ENCODE measurements at regions not wholly inside any gene's neighbourhood (a gene's known extent, or its start where the extent isn't known, plus 50 kb on each side); places are given as distances from the start of the nearest gene placed in this dataset.

DNA sequence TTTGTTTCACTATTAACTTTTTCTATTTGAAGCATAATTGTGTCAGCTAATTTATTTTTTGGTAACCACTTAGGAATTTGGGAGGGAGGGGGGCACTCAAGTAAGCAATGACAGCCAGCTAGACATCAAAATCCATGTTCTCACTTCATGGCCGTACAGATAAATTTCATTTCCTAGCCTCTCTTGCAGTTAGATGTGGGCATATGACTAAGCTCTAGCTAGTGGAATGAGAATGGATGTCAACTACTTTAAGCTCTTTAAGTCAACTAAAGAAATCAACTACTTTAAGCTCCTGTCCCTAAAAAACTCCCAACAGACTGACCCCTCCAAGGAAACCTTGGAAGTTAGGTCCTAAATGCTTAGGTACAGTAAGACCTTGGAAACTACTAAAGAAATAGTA is 92.0 kb downstream of the KCNRG start:
- no peaks in the 10 kb centered on the region for H3K36me3 ChIP-seq (ENCODE audit: control insufficient read depth, insufficient read depth, low read length)
- H3K4me3 ChIP-seq (ENCODE audit: low read depth, low read length): no peak overlapping the region
- no peaks in the 10 kb centered on the region for H3K27me3 ChIP-seq (ENCODE audit: control insufficient read depth, insufficient read depth, low read length)
- no peak for FAIRE-seq
- no peak for TF ChIP-seq CTCF (IDR thresholded peaks at IDR 0.05; ENCODE audit: insufficient read depth, low read length, severe bottlenecking)
- no peak for DNase-seq (ENCODE audit: low read depth)

DNA sequence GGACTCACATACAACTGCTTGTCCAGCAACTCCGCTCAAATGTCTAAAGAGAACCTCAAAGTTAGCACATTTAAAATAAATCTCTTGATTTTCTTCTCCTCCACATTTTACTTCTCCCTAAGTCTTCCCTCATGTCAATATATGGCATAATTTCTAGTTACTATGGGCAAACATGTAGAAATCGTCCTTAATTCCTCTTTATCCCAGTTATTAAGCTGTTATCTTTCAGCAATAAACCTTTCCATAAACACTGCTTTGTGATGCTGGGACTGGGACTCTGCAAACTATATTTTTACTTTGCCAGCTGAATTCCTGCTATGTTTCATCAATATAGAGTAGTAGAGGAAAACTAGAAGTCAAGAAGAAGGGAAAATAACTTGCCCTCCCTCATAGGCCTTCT is 99.7 kb downstream of the KCNRG start:
- Histone ChIP-seq H3K36me3 (ENCODE audit: control insufficient read depth, insufficient read depth, low read length) (no peaks in the 10 kb centered on the region), H3K27me3 (ENCODE audit: control insufficient read depth, insufficient read depth, low read length) (no peaks in the 10 kb centered on the region), H3K4me3 (ENCODE audit: low read depth, low read length) (no peak overlapping the region)
- FAIRE-seq (no peak), DNase-seq (ENCODE audit: low read depth) (no peak)
- no peak for TF ChIP-seq CTCF (IDR thresholded peaks at IDR 0.05; ENCODE audit: insufficient read depth, low read length, severe bottlenecking)

- FAIRE-seq (no peak), DNase-seq (ENCODE audit: low read depth) (no peak)
- H3K27me3 ChIP-seq (ENCODE audit: control insufficient read depth, insufficient read depth, low read length): no peaks in the 10 kb centered on the region
- H3K36me3 ChIP-seq (ENCODE audit: control insufficient read depth, insufficient read depth, low read length): no peaks in the 10 kb centered on the region
- TF ChIP-seq CTCF (IDR thresholded peaks at IDR 0.05; ENCODE audit: insufficient read depth, low read length, severe bottlenecking): no peak
- H3K4me3 ChIP-seq (ENCODE audit: low read depth, low read length): no peak overlapping the region
Measured at GRCh38 chr13:50115695-50116094, 100.5 kb downstream of the KCNRG start.

GRCh38 chr13:50116430-50116973 is 101.3 kb downstream of the KCNRG start:
- peak; percentile 53 for DNase-seq (ENCODE audit: low read depth)
- no peak for FAIRE-seq
- H3K27me3 ChIP-seq (ENCODE audit: control insufficient read depth, insufficient read depth, low read length): no peaks in the 10 kb centered on the region
- no peak overlapping the region for H3K4me3 ChIP-seq (ENCODE audit: low read depth, low read length)
- no peaks in the 10 kb centered on the region for H3K36me3 ChIP-seq (ENCODE audit: control insufficient read depth, insufficient read depth, low read length)
- no peak for TF ChIP-seq CTCF (IDR thresholded peaks at IDR 0.05; ENCODE audit: insufficient read depth, low read length, severe bottlenecking)

DNA sequence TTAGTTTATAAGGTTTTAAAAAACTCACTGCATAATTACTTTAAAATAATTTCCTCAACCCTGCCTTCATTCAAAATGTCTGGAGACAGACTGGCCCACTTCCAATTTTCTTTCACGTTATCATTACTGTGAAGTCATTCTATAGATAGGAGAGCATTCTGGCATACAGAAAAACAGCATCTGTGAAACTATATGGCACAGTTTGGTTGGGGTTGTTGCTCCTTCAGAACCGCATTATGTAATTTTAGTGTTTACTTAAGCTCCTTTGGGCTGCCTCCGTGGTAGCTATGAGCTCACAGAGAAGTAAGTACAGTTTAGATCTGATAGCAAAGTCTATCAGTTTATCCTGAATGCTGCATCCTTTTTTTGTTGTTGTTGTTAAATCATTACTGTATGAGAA is 104.3 kb downstream of the KCNRG start:
- FAIRE-seq: no peak
- DNase-seq (ENCODE audit: low read depth): no peak
- no peak overlapping the region for H3K4me3 ChIP-seq (ENCODE audit: low read depth, low read length)
- no peak for TF ChIP-seq CTCF (IDR thresholded peaks at IDR 0.05; ENCODE audit: insufficient read depth, low read length, severe bottlenecking)
- no peaks in the 10 kb centered on the region for H3K27me3 ChIP-seq (ENCODE audit: control insufficient read depth, insufficient read depth, low read length)
- no peaks in the 10 kb centered on the region for H3K36me3 ChIP-seq (ENCODE audit: control insufficient read depth, insufficient read depth, low read length)

DNA sequence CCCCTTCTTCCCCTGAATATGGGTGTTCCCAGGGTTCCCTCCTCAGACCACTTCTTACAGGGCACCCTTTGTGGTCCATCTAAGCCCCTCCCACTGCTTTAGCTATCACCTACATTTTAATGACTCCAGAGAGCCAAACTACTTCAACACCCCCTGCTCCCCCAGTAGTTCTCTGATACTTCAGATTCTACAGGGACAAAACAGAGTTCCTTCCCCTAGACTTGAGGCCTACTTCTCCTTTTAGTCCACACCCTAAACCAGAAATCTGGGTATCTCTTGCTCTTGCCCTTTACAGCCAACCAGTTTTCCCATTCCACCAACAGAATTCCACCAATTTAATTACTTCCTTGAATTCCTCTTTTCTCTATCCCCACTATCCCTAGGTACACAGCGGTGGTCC is 107.2 kb downstream of the KCNRG start:
- no peak overlapping the region for H3K4me3 ChIP-seq (ENCODE audit: low read depth, low read length)
- DNase-seq (ENCODE audit: low read depth) (no peak), FAIRE-seq (no peak)
- no peak for TF ChIP-seq CTCF (IDR thresholded peaks at IDR 0.05; ENCODE audit: insufficient read depth, low read length, severe bottlenecking)
- no peaks in the 10 kb centered on the region for H3K36me3 ChIP-seq (ENCODE audit: control insufficient read depth, insufficient read depth, low read length)
- H3K27me3 ChIP-seq (ENCODE audit: control insufficient read depth, insufficient read depth, low read length): no peaks in the 10 kb centered on the region

All from bronchial epithelial cell (primary cell).